Epithelial cell of esophagus (primary cell): ENCODE measurements at regions not wholly inside any gene's neighbourhood (a gene's known extent, or its start where the extent isn't known, plus 50 kb on each side); places are given as distances from the start of the nearest gene placed in this dataset.

Experiments used
- DNase-seq: peaks from one replicate; pipeline ENCODE4 v3.0.0; 2010; ENCODE audit warnings: low read depth
- H3K4me3 ChIP-seq: 2 replicates; pipeline ENCODE4 v1.5.1; 2011; ENCODE audit warnings: mild to moderate bottlenecking, low read length, control low read depth
- TF ChIP-seq, protein P1 (sequence below): IDR thresholded peaks from 2 replicates; pipeline ENCODE4 v1.5.1; 2011; ENCODE audit warnings: low read depth, mild to moderate bottlenecking, low read length, control low read depth, inconsistent platforms; ENCODE audit not compliant: insufficient read depth; ENCODE audit errors: missing control alignments

DNA sequence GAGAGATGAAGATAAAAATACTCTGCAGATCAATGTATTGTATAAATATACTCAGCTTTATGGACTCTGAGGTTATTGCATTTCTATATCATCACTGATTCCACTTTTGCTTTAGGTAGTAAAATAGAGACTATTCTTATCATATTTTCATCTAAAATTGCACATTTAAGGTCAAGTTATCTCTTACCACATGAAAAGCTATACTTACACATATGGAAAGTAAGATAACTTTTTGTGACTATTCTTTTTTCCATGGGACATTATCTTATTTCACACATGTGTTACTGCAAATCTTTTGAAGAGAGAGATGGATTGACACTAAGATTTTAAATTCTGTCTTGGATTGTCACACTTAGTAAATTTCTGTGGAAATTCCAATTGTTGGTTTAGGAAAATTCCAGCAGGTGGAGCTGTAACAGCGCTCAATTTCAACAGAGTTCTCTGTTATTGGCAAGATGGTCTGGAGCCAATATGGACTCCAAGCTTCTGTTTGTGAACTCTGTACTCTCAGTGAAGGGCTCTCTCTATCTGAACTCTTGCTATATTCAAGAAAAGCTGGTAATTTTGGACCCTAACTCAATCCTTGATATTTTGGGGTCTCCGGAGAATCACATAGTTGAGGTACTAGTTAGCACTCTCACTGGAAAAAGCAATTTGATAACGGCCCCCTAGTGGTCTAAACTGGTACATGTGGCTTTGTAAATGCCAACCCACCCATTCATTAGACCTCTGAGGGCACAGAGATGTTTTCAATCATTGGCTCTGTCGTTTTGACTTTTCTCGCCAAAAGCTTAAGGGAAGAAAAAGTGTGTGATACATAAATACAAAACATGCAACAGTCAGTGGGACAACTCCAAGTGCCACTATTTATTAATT is 429.7 kb downstream of the ETS1 start:
- no peak overlapping the region for H3K4me3 ChIP-seq
- TF ChIP-seq, protein P1, sequence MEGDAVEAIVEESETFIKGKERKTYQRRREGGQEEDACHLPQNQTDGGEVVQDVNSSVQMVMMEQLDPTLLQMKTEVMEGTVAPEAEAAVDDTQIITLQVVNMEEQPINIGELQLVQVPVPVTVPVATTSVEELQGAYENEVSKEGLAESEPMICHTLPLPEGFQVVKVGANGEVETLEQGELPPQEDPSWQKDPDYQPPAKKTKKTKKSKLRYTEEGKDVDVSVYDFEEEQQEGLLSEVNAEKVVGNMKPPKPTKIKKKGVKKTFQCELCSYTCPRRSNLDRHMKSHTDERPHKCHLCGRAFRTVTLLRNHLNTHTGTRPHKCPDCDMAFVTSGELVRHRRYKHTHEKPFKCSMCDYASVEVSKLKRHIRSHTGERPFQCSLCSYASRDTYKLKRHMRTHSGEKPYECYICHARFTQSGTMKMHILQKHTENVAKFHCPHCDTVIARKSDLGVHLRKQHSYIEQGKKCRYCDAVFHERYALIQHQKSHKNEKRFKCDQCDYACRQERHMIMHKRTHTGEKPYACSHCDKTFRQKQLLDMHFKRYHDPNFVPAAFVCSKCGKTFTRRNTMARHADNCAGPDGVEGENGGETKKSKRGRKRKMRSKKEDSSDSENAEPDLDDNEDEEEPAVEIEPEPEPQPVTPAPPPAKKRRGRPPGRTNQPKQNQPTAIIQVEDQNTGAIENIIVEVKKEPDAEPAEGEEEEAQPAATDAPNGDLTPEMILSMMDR: peak; percentile 88
- DNase-seq: peak; percentile 78

DNA sequence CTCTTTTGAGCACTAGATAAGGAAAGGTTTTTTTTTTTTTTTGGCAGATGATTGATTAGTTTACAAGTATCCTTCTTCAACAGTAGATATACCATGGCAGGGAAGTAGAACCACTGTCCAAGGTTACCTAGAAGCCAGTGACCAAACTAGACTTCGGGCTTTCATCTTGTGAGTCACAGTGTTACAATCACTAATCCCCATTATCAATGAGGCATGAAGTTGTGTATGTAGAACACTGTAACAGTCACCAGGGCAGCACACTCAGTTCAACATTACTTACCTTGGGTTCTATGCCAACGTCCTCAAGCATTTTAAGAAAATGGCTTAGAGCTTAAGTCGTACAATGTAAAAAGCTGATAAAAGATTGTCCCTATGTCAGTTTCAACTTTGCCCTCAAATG is 430.9 kb downstream of the ETS1 start:
- TF ChIP-seq, protein P1: no peak

DNA sequence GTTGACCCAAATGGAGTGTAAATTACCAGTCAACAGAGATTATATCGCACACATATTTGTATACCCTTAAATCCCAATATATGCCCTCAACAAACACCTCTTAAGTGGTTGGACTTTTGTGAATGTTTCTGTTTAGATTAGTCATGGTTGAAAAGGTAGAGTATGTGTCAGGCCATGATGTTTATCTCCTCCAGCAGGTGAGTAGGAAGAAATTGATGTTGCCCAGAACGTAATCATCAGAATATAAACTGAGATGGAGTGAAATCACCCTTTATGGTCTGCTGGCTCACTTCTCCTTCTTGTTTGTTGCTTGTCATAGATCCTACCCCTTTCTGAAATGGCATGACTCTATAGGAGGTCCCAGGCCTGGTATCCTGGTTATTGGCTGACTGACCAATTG is 431.8 kb downstream of the ETS1 start:
- DNase-seq: peak; percentile 4
- TF ChIP-seq, protein P1: no peak

More for the DNA sequence above, 430.9 kb downstream of the ETS1 start:
- H3K4me3 ChIP-seq: no peak overlapping the region
- DNase-seq: peak; percentile 60

DNA sequence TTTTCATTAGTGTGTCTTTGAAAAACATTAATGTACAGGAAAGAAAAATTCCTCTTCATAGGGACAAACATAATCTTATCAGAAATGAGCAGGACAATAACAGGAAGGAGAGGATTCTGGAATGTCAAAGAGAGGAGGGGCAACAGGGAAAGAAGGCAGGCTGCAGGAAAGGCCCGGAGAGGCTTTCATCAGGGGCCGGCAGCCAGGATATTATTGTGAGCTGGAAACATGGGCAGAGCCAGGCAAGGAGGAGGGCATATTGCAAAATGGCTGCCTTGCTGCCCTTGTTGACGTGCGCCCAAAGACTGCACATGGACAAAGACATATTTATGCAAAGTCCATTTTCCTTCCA is 433.7 kb downstream of the ETS1 start:
- DNase-seq: no peak
- no peak overlapping the region for H3K4me3 ChIP-seq
- TF ChIP-seq, protein P1: no peak

More for the DNA sequence above, 431.8 kb downstream of the ETS1 start:
- no peak overlapping the region for H3K4me3 ChIP-seq

DNA sequence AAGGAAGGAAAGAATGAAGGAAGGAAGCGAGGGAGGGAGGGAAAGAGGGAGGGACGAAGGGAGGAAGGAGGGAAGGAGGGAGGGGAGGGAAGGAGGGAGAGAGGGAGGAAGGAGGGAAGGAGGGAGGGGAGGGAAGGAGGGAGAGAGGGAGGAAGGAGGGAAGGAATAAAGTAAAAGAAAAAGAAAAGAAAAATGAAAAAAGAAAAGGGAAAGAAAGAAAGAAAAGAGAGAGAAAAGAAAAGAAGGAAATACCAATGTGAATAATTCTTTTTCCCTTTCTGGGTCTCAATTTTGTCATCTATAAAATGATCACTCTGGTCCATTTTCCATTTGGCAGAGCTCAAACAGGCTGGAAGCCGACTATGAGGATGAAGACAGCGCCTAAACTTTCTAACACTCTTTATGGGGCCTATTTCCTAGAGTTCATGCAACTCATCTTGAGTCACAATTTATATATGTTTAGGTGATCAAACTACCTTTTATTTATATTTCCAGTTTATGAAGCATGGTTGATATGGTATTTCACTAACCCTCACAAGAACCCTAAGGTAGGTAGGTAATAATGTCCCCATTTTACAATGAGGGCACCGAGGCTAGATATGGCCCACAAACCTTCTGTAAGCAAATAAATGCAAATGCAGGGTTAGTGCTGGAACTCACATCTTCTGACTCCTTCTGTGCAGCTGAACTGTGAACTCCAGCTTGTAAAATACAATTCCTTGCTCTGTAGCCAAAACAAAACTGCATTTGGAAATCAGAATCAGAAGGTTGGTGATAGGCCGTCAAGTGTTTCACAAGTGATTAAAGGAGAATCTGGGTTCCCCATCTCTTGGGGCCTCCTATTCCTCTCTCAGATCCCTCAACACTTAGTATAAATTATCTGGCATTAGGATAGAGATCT is 434.3 kb downstream of the ETS1 start:
- TF ChIP-seq, protein P1: no peak
- DNase-seq: no peak
- no peak overlapping the region for H3K4me3 ChIP-seq

DNA sequence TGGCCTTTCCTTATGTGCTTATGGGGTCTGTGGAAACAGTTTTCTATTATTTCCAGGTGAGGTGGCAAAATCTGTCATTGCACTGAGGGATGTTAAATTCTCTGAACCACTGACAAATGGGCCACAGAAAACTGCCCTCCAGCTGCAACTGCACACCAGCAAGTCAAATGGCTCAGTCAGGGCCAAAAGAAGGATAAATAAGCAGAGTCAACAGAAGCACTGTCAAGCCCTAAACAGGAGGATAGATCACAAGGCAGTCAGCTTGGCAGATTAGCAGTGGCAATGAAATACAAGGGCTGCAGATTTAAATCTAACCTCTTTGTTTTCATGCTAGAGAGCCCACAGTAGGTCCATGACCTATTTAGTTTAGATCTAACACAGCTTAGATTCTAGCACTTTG is 435.6 kb downstream of the ETS1 start:
- TF ChIP-seq, protein P1: no peak
- DNase-seq: no peak
- H3K4me3 ChIP-seq: no peak overlapping the region
